NCI-H2107 treated with DMSO at 0.1 percent for 48 hours (cell line): ENCODE measurements at regions not wholly inside any gene's neighbourhood (a gene's known extent, or its start where the extent isn't known, plus 50 kb on each side); places are given as distances from the start of the nearest gene placed in this dataset.

Source experiments
- DNase-seq: peaks from one replicate; lab custom pipeline; 2025; ENCODE audit not compliant: unreplicated experiment; lab: John Stamatoyannopoulos, UW

- no peak for DNase-seq
These were observed 51.2 kb upstream of the ABCC4 start for GRCh38 chr13:95352486-95352885.

GRCh38 chr13:95354156-95354555, 52.9 kb upstream of the ABCC4 start:
- no peak for DNase-seq

- no peak for DNase-seq
These were observed 53.6 kb upstream of the ABCC4 start for GRCh38 chr13:95354680-95355487.

GRCh38 chr13:95355494-95355893, 54.2 kb upstream of the ABCC4 start:
- DNase-seq = no peak

- no peak for DNase-seq
These were observed 55.7 kb upstream of the ABCC4 start for GRCh38 chr13:95356916-95357315.

GRCh38 chr13:95357875-95358274, 56.6 kb upstream of the ABCC4 start:
- DNase-seq = no peak

GRCh38 chr13:95360052-95360451, 58.8 kb upstream of the ABCC4 start:
- no peak for DNase-seq

GRCh38 chr13:95360464-95361097, 59.3 kb upstream of the ABCC4 start:
- no peak for DNase-seq

- no peak for DNase-seq
These were observed 60.4 kb upstream of the ABCC4 start for GRCh38 chr13:95361686-95362085.

- DNase-seq = no peak
These were observed 61.4 kb upstream of the ABCC4 start for GRCh38 chr13:95362666-95363065.

GRCh38 chr13:95367309-95367843, 66.1 kb upstream of the ABCC4 start:
- DNase-seq = no peak

GRCh38 chr13:95368998-95369397, 67.7 kb upstream of the ABCC4 start:
- no peak for DNase-seq

- no peak for DNase-seq
These were observed 74.5 kb upstream of the ABCC4 start for GRCh38 chr13:95375706-95376105.

- no peak for DNase-seq
These were observed 77.4 kb upstream of the ABCC4 start for GRCh38 chr13:95378603-95379002.

- DNase-seq = peak; percentile 22
These were observed 79.4 kb upstream of the ABCC4 start for GRCh38 chr13:95380468-95381211.

GRCh38 chr13:95381212-95381527, 79.9 kb upstream of the ABCC4 start:
- DNase-seq = no peak

GRCh38 chr13:95382411-95382810, 81.2 kb upstream of the ABCC4 start:
- no peak for DNase-seq

GRCh38 chr13:95382916-95383315, 81.7 kb upstream of the ABCC4 start:
- no peak for DNase-seq

- DNase-seq = no peak
These were observed 84.1 kb upstream of the ABCC4 start for GRCh38 chr13:95385373-95385772.

- DNase-seq = no peak
These were observed 84.5 kb upstream of the ABCC4 start for GRCh38 chr13:95385798-95386197.

- DNase-seq = no peak
These were observed 85.1 kb upstream of the ABCC4 start for GRCh38 chr13:95386370-95386769.

- no peak for DNase-seq
These were observed 86.5 kb upstream of the ABCC4 start for GRCh38 chr13:95387733-95388207.
